HG02610 (cell line): ENCODE measurements at regions not wholly inside any gene's neighbourhood (a gene's known extent, or its start where the extent isn't known, plus 50 kb on each side); places are given as distances from the start of the nearest gene placed in this dataset.

ENCODE experiments used
- ATAC-seq: cut with Tn5 transposase; IDR thresholded peaks from one replicate; pipeline ENCODE4 v1.9.1; 2021; ENCODE audit warnings: mild to moderate bottlenecking, moderate library complexity; ENCODE audit not compliant: unreplicated experiment

DNA sequence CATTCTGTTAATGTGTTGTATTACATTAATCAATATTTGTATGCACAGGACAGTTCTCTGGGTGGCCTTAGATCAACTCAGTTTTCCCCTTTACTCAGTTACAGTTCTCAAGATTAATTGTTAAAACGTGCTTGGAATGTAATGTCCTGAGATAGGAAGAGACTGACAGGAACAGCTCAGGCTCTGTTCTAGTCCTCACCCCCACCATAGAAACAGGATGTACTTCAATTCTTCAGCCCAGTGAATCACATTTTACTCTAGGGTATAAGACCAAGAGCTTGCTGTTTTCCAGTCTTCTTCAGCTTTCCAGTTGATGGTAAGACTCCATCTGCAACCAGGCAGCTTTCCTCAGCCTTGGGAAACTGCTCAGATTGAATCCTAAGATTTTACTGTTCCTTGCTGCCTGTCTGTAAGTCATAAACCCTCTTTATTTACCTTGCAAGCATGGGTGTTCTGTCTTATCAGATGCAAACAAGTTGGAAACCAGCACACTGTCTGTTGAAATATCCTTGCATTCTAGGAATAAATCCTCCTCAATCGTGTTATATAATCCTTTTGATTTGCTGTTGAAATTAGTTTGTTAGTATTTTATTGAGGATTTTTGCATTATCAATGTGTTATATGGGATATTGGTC is 836.9 kb upstream of the PCDH9 start:
- ATAC-seq = no peak

DNA sequence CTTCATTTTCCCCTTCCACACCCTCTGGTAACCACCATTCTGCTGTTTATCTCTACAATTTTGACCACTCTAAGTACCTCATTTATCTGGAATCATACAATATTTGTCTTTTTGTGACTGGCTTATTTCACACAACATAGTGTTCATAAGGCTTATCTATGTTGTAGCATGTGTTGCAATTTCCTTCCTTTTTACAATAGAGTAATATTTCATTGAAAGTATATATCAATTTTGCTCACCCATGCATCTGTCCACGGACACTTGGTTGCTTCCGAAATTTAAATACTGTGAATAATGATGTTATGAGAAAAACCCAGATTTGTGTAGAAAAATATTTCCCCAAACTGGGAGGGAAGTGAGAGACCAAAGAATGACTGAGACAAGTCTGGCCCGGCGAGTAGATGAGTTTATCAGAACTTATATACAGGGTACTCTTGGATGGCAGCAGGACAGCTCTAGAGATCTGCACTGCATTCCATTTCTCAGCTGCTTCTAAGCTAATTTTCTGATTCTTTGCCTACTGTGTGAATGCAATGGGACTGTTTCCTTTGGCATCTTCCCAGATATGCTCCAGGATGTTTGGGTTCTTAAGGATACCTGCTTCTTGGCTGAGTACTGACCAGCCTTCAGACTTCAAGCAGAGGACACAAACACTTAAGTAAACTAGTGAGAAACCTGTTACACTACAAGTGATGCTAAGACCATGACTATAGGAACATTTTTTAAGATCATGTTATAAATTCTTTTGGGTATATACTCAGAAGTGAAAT is 834.0 kb upstream of the PCDH9 start:
- no peak for ATAC-seq

DNA sequence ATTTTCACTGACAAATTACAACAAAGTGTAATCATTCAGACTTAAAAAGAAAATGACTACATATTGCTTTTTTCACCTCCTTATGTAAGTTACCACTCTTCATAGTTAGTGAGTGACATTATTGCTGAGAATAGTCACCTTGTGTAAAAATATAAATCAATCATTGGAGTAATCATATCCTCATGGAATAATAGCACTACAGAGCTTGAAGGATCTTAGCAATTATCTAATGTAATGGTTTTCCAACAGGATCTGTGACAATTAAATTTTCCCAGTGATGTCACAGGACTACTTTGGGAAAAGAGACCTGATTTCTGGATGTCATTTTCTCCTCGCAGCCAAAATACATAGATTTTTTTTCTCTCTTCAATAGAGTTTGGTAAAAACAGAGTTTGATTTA is 833.0 kb upstream of the PCDH9 start:
- no peak for ATAC-seq

DNA sequence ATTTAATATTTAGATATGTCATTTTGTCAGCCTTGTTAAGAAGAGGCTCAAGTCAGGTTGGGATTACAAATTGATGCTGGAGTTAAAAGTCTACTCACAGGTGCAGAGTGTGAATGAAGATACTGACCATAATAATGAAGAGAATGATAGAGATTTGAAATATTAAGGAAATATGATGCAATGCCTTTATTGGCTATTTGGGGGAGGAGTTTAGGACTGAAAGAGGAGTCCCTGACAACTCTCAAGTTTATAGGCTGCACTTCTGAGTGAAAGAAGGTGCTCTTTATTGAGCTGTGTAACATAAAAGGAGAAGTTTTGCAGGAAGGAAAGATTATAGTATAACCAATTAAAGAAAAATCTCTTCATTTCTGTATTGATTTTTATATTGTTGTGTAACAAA is 827.7 kb upstream of the PCDH9 start:
- no peak for ATAC-seq

DNA sequence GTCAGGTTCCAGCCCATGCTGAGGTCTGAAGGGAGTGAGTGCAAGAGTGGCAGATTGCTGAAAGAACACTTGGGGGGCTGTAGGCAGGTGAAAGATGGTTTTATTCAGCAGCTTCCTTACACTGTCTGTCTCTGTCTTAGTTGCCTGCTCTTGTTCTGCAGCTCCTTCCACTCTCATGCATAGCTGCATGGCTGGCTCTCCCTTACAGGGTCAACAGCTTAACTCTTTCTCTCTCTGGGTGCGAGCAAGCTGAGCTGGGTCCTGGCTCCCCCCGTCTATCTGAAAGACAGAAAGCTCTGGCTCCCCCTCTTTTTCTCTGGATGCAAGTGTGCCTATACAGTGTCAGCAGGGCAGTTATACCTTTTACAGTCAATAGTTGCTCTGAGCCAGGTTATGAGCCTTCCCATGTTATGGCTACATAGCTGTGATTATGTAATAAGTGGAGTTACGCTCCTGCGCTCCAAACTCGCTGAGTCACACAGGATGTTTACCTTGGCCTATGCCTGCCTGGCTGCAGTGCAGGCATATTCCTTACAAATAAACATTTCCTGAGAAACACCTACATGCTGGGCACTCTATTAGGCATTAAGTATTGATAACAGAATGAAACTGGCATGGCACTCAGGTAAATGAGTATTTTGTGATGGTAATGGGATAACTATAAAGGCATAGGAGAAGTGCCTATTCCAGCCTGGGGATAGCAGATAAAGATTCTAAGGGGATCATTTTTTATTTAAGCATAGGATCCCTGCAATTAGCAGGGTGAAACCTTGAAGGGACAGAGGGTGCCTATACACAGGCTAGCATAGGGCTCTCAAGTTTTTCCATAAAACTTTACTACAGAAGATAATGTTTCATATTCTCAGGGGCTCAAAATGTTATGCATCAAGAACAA is 826.9 kb upstream of the PCDH9 start:
- no peak for ATAC-seq

DNA sequence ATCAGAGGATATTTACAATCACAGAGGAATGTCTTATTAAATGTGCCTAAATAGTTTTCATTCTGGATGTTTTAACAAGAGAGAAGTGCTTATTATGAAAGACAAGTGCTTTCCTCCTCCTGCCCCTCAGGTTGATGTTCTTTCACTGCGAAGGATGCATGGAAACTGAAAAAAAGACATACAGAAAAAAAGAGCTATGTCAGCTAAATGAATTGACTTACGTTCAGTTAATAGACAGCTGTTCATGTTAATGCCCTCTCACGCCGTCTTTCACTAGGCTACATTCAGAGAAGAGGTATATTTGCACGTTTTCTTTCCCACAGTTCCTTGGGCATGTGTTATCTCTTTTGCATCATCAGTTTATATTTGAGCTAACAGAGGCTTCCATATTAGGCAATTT is 821.8 kb upstream of the PCDH9 start:
- ATAC-seq = no peak

DNA sequence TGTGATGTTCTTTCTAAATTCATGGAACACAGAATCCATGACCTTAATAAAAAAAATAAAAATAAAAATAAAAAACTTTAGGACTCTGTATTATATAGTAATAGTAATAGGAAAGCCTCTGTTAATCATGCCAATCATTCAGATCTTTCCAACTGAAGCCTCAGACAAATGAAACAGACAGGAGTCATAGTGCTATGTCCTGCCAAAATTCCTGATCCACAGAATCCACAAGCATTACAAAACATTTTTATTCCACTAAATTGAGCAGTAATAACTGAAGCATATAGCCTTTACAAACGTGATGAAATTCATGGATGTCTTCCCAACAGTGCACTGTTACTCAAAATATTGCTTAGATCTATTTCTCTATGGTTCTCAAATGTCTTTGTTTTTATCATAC is 820.6 kb upstream of the PCDH9 start:
- ATAC-seq = no peak

DNA sequence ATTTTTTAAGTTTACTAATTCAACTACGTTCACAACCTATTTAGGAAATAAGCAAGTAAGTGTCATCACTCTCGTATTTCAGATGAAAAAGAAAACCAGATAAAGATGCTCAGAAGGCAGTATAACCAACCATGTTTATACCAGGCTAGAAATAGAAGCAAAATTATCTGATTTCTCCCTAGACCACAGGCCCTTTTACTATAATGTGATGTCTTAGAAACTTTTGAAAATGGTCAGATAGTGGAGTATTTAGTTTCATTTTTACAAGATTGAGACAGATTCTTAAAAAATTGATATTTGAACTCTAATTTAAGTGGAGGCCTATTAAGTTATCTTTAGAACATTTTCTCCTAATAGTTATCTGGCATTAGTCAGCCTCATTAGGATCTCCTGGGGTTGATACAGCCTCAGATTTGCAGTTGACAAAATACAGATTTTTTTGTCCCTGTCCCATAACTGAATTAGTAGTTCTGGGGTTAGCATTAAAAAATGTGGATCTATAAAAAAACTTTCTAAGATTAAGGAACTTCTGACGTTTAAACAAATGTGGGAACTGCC is 818.7 kb upstream of the PCDH9 start:
- ATAC-seq = no peak

DNA sequence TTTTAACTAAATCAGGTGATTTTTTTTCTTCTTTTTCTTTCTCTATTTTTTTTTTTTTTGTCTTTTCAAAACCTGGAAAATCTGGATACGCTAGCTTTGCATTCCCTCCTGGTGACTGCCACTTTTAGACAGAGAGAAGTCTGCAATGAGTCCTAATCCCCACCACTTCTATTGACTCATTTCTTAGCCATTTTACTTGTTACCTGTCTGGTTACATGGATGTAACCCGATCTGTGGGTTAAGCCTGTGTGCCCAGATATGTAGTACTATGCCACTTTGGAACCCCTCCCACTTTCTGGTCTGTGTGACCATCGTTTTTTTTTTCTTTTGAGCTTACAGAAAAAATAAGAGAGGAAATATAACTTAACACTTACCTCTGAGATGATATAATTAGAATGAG is 817.8 kb upstream of the PCDH9 start:
- no peak for ATAC-seq

DNA sequence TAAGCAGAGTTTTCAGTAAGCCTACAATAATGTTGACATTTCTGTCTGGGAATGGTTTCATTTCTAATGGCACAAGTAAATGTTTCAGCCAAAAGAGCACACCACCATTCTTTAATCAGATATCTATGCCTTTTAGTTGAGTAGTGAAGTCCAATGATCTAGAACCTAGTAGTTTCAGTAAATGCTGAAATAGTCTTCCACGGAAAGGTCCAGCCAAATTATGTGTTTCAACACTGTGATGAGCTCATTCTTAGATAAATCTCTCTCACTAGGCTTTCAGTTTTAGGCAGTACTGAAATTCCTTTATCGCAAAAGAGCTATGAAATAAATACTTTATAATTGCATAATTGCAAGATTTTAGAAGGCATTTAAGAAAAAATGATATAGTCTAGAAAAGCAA is 816.8 kb upstream of the PCDH9 start:
- ATAC-seq = no peak

DNA sequence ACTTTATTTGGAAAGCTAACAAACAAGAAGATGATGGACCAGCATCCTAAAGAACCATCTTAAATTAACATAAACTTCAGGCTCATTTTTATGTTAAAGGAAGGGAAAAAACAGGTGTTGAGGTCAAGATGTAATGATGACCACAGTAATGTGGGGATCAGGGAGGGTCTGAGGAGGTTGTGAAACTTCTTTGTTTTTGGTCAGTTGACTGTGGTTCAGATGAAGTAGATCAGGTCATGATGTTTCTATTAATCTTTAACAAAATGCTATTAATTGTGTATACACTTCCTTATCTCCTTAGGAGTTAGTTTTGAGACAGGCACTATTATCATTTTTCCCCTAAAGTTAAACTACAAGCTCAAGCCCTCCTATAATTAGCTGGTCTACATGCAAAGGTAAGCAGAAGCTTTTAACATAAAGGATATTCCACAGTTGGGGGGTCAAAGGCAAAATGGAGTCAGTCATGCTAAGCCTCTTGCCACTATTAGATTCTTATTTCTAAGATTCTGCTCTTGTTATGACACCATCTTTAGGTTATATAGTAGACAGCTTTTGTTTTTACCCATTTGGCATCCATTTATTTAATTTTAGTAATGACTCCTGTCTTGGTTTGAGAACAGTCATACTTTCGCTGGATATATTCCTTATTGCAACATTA is 800.1 kb upstream of the PCDH9 start:
- ATAC-seq = peak; percentile 63

DNA sequence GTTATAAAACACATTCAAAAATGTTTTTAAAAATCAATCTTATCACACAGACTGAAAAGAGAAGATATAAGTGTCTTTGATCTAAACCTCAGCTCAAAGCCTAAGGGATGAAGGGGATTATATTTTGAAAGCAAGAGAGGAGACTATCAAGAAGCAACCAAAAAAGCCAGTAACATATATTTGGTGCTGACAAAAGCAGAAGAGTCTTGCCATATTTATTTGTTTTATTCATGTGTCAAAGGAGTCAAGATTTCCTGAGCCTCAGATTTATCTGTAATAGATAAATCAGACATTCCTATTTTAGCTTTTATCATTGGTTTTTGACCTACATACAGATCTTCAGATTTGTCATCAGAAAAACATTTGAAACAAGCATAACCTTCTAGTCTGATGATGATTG is 798.6 kb upstream of the PCDH9 start:
- no peak for ATAC-seq

DNA sequence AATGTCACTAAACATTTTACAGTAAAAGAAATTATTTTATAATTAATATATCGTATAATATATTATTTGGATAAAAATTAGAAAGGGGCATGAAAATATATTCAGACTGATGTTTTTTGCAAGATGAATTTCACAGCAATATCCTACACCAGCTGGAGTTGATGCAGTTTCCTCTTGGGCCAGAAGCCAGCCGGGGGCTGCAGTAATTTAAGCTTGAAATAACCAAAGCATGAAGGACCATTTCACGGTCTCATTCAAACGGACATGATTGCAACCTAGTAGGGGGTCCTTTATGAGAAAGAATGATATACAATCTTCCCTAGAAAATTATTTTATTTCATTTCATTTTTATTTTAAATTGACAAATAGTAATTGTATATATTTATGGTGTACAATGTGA is 797.2 kb upstream of the PCDH9 start:
- no peak for ATAC-seq

DNA sequence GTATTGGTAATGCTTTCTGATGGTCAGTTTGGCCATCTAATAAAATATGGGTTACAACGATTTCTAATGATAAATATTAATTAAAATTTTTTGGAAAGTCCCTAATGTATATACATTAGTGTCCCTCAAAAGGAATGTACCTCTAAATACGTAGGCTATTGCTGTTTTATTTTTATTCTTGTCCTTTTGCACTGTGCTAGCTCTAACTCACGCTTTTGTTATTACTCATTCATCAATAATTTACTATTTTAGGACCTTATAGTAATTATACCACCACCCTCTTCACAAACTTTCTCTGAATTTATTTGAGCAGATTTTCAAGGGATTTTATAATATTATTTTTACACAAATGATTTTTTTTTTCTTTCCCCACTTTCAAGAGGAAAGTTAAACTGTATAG is 795.9 kb upstream of the PCDH9 start:
- ATAC-seq = no peak

DNA sequence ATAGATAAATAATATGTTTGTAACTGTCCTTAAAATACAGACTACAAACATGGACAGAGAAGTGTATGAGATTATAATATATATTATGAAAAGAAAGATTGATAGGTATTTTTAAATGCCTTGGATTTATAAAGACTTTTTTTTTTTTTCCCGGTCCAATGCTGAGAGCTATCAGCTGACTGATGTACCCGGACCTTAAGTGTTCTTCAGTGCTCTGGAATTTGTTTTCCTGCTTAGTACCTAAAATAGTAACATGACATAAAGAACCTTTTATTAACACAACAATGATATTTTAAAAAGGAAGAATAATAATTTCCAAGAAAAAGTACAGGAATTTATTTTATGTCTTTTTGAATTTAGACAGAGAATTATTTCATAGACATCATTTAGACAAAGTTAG is 795.5 kb upstream of the PCDH9 start:
- ATAC-seq = no peak

DNA sequence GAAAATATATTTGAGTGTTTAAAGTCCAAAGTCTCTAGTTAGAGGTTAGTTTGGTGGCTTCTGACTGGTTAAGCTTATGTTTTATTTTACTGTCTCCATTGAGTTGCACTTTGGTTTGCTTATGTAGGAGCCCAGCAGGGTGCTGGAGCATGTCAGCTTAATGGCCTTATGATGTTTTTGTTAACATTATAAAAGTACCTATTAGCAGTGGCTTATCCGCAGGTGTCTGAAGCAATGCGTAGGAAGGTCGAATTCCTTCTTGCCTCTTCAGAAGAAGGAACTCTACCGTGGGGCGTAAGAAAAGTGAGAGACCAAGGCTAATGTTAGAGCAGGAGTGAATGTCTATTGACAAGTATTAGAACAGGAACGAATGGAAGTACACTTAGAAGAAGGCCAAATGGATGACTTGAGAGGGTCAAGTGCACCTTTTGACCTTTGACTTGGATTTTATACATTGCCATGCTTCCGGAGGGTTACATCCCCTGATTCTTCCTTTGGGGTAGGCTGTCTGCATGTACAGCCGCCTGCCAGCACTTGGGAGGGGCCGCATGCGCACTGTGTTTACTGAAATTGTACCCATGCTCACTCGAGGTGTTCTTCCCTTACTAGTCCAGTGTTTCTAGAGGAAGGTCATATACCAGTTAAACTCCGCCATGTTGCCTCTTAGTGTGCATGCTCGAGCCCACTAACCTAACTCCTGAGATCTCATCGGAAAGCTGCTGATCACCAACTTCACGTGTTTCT is 793.9 kb upstream of the PCDH9 start:
- ATAC-seq = no peak

DNA sequence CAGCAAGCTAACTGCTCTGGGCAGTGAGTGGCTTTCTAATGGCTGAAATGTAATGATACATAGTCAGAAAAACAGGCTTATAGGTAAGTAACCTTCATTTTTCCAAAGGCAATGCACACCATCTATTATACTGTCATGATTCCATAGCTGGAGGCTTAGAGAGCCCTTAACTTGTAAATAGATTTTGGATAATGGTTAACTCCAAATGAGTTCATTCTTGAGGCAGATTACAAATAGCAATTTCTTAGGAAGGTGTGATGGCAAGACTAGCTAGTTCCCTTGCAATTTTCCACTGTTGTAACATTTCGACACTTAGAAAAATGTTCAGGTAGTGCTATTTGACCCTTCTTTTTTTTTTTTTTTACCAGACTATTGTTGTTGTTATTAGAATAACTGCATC is 789.8 kb upstream of the PCDH9 start:
- ATAC-seq = no peak

DNA sequence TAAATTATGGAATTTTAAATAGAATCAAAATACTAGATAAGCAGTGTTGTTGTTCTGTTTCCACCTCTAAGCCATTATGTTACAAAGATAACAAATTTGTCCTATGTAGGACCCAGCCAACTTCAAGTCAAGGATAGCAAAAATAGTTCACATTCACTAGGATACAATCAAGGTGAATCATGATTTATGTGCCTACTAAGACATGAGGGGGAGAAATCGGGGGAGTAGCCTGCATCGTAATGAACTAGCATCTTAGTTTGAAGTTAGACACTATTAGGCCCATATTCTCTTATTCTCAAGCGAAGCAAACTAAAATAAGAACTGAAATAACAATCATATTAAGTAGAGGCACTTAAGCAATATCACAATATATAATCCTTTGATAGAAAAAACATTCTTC is 779.4 kb upstream of the PCDH9 start:
- no peak for ATAC-seq

DNA sequence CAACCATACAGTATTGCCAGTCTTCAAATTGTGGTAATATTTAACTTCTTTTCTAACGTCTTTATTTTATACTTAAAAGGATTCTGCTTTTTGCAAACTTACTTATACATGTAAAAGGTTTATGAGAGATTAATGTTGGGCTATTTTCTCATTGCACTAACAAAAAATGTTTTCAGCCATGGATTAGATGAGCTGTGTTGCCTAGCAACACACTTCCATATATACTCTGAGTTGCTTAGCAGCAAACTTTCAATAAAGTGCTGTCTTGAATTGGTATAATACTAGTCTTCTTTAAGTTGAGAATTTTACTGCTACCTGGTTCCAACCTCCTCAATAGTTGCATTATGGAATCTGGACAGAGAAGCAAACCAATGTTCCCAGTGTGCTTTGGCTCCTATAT is 777.4 kb upstream of the PCDH9 start:
- ATAC-seq = no peak

DNA sequence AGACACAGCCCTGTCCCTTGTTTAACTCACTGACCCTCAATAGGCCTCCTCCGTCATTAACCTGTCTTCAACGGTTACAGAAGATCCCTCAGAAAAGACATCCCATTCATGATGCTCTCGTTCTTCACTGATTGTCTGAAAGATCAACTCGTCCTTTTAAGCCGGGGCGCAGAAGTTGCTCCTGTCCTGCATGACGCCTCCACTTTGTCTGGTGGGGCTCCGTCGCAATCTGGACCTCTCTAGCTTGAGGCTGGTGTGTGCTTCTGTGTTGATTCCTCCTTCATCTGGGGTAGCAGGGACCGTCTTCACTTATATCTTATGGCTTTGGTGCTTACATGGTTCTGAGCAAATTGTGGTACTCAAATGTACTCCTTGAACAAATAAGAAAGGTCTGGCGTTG is 766.0 kb upstream of the PCDH9 start:
- no peak for ATAC-seq
